ENCODE measurements at regions not wholly inside any gene's neighbourhood (a gene's known extent, or its start where the extent isn't known, plus 50 kb on each side); places are given as distances from the start of the nearest gene placed in this dataset.

GRCh38 chr2:72043985-72044384 lies 103.7 kb downstream of the CYP26B1 start:
- no peak overlapping the region for H3K4me3 ChIP-seq
- BruUV-seq (replicated peaks): no TSS peak
- H3K4me1 ChIP-seq (replicated peaks; ENCODE audit: insufficient read depth): no peaks in the 10 kb centered on the region
- no peaks in the 10 kb centered on the region for H3K9me2 ChIP-seq (ENCODE audit: insufficient read depth)
- ChIA-PET CTCF (no interaction called here), POLR2A (ENCODE audit: unreplicated experiment) (no interaction called here)
- H3K9me3 ChIP-seq (ENCODE audit: insufficient read depth, low read depth): peaks cover 13% of the 10 kb centered on the region
- H3K36me3 ChIP-seq (ENCODE audit: low read depth): no peaks in the 10 kb centered on the region
- no peaks in the 10 kb centered on the region for H4K20me1 ChIP-seq (ENCODE audit: insufficient read depth)
- H3K27me3 ChIP-seq (ENCODE audit: insufficient read depth, low read depth): no peaks in the 10 kb centered on the region
- H3K4me2 ChIP-seq: no peak overlapping the region
- TF ChIP-seq CTCF (conservative IDR thresholded peaks at IDR 0.05): no peak
- no peak for TF ChIP-seq EZH2 (IDR thresholded peaks at IDR 0.05; ENCODE audit: low read depth)
- H3K27ac ChIP-seq: no peak overlapping the region
- no peak for DNase-seq
- H3F3A ChIP-seq (ENCODE audit: insufficient read depth, low read depth): no peaks in the 10 kb centered on the region
- H3K79me2 ChIP-seq (ENCODE audit: low read depth): no peaks in the 10 kb centered on the region
- H2AFZ ChIP-seq: no peak overlapping the region
- intact Hi-C loops (cut with micrococcal nuclease; ENCODE audit: unreplicated experiment): no loop called here

- Histone ChIP-seq H3K27ac (no peak overlapping the region), H3K79me2 (ENCODE audit: low read depth) (no peaks in the 10 kb centered on the region), H3K27me3 (ENCODE audit: insufficient read depth, low read depth) (no peaks in the 10 kb centered on the region), H2AFZ (no peak overlapping the region), H3K9me2 (ENCODE audit: insufficient read depth) (no peaks in the 10 kb centered on the region), H3K4me1 (replicated peaks; ENCODE audit: insufficient read depth) (no peaks in the 10 kb centered on the region), H4K20me1 (ENCODE audit: insufficient read depth) (no peaks in the 10 kb centered on the region), H3K36me3 (ENCODE audit: low read depth) (no peaks in the 10 kb centered on the region), H3K9me3 (ENCODE audit: insufficient read depth, low read depth) (peaks cover 13% of the 10 kb centered on the region), H3K4me3 (no peak overlapping the region), H3K4me2 (no peak overlapping the region), H3F3A (ENCODE audit: insufficient read depth, low read depth) (no peaks in the 10 kb centered on the region)
- TF ChIP-seq CTCF (conservative IDR thresholded peaks at IDR 0.05) (no peak), EZH2 (IDR thresholded peaks at IDR 0.05; ENCODE audit: low read depth) (no peak)
- POLR2A ChIA-PET (ENCODE audit: unreplicated experiment): no interaction called here
- CTCF ChIA-PET: no interaction called here
- DNase-seq: no peak
- no TSS peak for BruUV-seq (replicated peaks)
- intact Hi-C loops (cut with micrococcal nuclease; ENCODE audit: unreplicated experiment): no loop called here
Measured at GRCh38 chr2:72041638-72042111, 106.0 kb downstream of the CYP26B1 start.

- H3K4me1 ChIP-seq (replicated peaks; ENCODE audit: insufficient read depth): no peaks in the 10 kb centered on the region
- no peaks in the 10 kb centered on the region for H3K36me3 ChIP-seq (ENCODE audit: low read depth)
- intact Hi-C loops (cut with micrococcal nuclease; ENCODE audit: unreplicated experiment): no loop called here
- DNase-seq: no peak
- H3K9me3 ChIP-seq (ENCODE audit: insufficient read depth, low read depth): peaks cover 13% of the 10 kb centered on the region
- H2AFZ ChIP-seq: no peak overlapping the region
- no peaks in the 10 kb centered on the region for H3K27me3 ChIP-seq (ENCODE audit: insufficient read depth, low read depth)
- BruUV-seq (replicated peaks): no TSS peak
- CTCF ChIA-PET: no interaction called here
- H3K4me2 ChIP-seq: no peak overlapping the region
- H3K79me2 ChIP-seq (ENCODE audit: low read depth): no peaks in the 10 kb centered on the region
- no peak for TF ChIP-seq EZH2 (IDR thresholded peaks at IDR 0.05; ENCODE audit: low read depth)
- TF ChIP-seq CTCF (conservative IDR thresholded peaks at IDR 0.05): no peak
- no peak overlapping the region for H3K4me3 ChIP-seq
- H4K20me1 ChIP-seq (ENCODE audit: insufficient read depth): no peaks in the 10 kb centered on the region
- H3K9me2 ChIP-seq (ENCODE audit: insufficient read depth): no peaks in the 10 kb centered on the region
- no peaks in the 10 kb centered on the region for H3F3A ChIP-seq (ENCODE audit: insufficient read depth, low read depth)
- H3K27ac ChIP-seq: no peak overlapping the region
- POLR2A ChIA-PET (ENCODE audit: unreplicated experiment): no interaction called here
Measured at GRCh38 chr2:72040629-72041571, 106.8 kb downstream of the CYP26B1 start.

Measured in PC-9 (cell line).